HL-60 (cell line): ENCODE measurements at regions not wholly inside any gene's neighbourhood (a gene's known extent, or its start where the extent isn't known, plus 50 kb on each side); places are given as distances from the start of the nearest gene placed in this dataset.

Experiments used
- DNase-seq, 2 experiments: peaks; one replicate each; pipeline ENCODE4 v3.0.0-alpha.2; 2010 to 2020; ENCODE audit warnings: low read depth in 1 of 2, low spot score in 1 of 2
- H3K27ac ChIP-seq: fragments of 250-450 bp; sonication (Bioruptor Pico); replicated peaks from 2 replicates; pipeline ENCODE4 v1.5.1; 2020; ENCODE audit warnings: mild to moderate bottlenecking, moderate library complexity
- H3K27me3 ChIP-seq: fragments of 250-450 bp; sonication (Bioruptor Pico); 2 replicates; pipeline ENCODE4 v1.5.1; 2021; ENCODE audit warnings: mild to moderate bottlenecking, moderate library complexity; ENCODE audit not compliant: insufficient read depth, poor library complexity, severe bottlenecking
- H3K4me3 ChIP-seq: replicated peaks from 2 replicates; pipeline ENCODE4 v1.5.1; 2011; ENCODE audit warnings: mild to moderate bottlenecking, control low read depth, low read length; ENCODE audit not compliant: insufficient read depth
- CTCF ChIP-seq: IDR thresholded peaks from one replicate; pipeline ENCODE4 v1.5.1; 2011; ENCODE audit warnings: low read length, control low read depth, inconsistent platforms; ENCODE audit not compliant: insufficient read depth
- GABPA ChIP-seq: IDR thresholded peaks from 2 replicates; pipeline ENCODE4 v1.6.1; 2012; ENCODE audit warnings: low read depth
- POLR2AphosphoS5 ChIP-seq: IDR thresholded peaks from 2 replicates; pipeline ENCODE4 v1.6.1; 2012; ENCODE audit warnings: low read depth
- REST ChIP-seq: IDR thresholded peaks from 2 replicates; pipeline ENCODE4 v1.6.1; 2012; ENCODE audit warnings: low read depth; ENCODE audit not compliant: insufficient replicate concordance
- SPI1 ChIP-seq: IDR thresholded peaks from 2 replicates; pipeline ENCODE4 v1.6.1; 2012; ENCODE audit warnings: low read depth, mild to moderate bottlenecking, borderline replicate concordance

GRCh38 chr7:41334071-41334862 lies 368.6 kb downstream of the INHBA start:
- no peak for TF ChIP-seq CTCF
- no peak for TF ChIP-seq REST
- no peak for TF ChIP-seq GABPA
- no peak for TF ChIP-seq POLR2AphosphoS5
- TF ChIP-seq SPI1, result no peak

GRCh38 chr7:41333511-41333910 lies 369.4 kb downstream of the INHBA start:
- DNase-seq, result no peak

More at GRCh38 chr7:41334071-41334862, 368.6 kb downstream of the INHBA start:
- DNase-seq, result no peak
- H3K27me3 ChIP-seq, result no peaks in the 10 kb centered on the region
- H3K27ac ChIP-seq, result no peak overlapping the region
- no peak overlapping the region for H3K4me3 ChIP-seq

More at GRCh38 chr7:41333511-41333910, 369.4 kb downstream of the INHBA start:
- no peaks in the 10 kb centered on the region for H3K27me3 ChIP-seq
- no peak overlapping the region for H3K27ac ChIP-seq
- H3K4me3 ChIP-seq, result no peak overlapping the region
- TF ChIP-seq SPI1 (no peak), CTCF (no peak), POLR2AphosphoS5 (no peak), GABPA (no peak), REST (no peak)
